ENCODE measurements at regions not wholly inside any gene's neighbourhood (a gene's known extent, or its start where the extent isn't known, plus 50 kb on each side); places are given as distances from the start of the nearest gene placed in this dataset.

GRCh38 chr4:162510115-162510514 is 346.3 kb upstream of the FSTL5 start:
- no peaks in the 10 kb centered on the region for H3K27me3 Mint-ChIP-seq (ENCODE audit: low read depth, poor library complexity)
- TF ChIP-seq CTCF (IDR thresholded peaks at IDR 0.05) = no peak
- no peak overlapping the region for H3K4me3 Mint-ChIP-seq
- no peak for DNase-seq
- no peaks in the 10 kb centered on the region for H3K9me3 Mint-ChIP-seq
- no peaks in the 10 kb centered on the region for H3K36me3 Mint-ChIP-seq (ENCODE audit: low read depth)
- H3K27ac Mint-ChIP-seq = no peak overlapping the region
- no peaks in the 10 kb centered on the region for H3K4me1 Mint-ChIP-seq

DNA sequence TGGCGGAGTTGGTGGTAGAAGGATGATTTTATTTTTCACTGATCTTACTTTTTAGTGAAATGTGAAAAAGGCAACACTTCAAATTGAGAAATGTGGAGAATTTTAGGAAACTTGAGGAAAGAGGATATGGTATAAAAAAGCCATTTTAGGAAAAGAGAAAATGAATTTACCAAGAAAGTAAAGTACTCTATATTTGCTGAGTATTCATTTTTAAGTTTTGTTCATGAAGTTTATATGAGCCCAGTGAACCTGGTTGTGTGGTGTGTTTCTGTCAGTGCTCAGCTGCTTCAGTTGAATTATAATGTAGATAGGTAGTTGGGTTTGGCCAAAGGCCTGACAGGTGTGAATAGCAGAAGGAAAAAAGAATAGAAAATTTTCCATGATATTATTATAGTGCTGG is 345.5 kb upstream of the FSTL5 start:
- Mint-ChIP-seq H3K9me3 (no peaks in the 10 kb centered on the region), H3K36me3 (ENCODE audit: low read depth) (no peaks in the 10 kb centered on the region), H3K4me1 (no peaks in the 10 kb centered on the region), H3K27ac (no peak overlapping the region), H3K27me3 (ENCODE audit: low read depth, poor library complexity) (no peaks in the 10 kb centered on the region), H3K4me3 (no peak overlapping the region)
- DNase-seq = no peak
- TF ChIP-seq CTCF (IDR thresholded peaks at IDR 0.05) = no peak

- no peak overlapping the region for H3K4me3 Mint-ChIP-seq
- no peak for TF ChIP-seq CTCF (IDR thresholded peaks at IDR 0.05)
- no peak for DNase-seq
- no peak overlapping the region for H3K27ac Mint-ChIP-seq
- no peaks in the 10 kb centered on the region for H3K36me3 Mint-ChIP-seq (ENCODE audit: low read depth)
- H3K9me3 Mint-ChIP-seq = no peaks in the 10 kb centered on the region
- no peaks in the 10 kb centered on the region for H3K4me1 Mint-ChIP-seq
- H3K27me3 Mint-ChIP-seq (ENCODE audit: low read depth, poor library complexity) = no peaks in the 10 kb centered on the region
Measured at GRCh38 chr4:162506253-162506652, 342.5 kb upstream of the FSTL5 start.

- Mint-ChIP-seq H3K4me1 (no peaks in the 10 kb centered on the region), H3K27ac (no peak overlapping the region), H3K9me3 (no peaks in the 10 kb centered on the region), H3K27me3 (ENCODE audit: low read depth, poor library complexity) (no peaks in the 10 kb centered on the region), H3K4me3 (no peak overlapping the region), H3K36me3 (ENCODE audit: low read depth) (no peaks in the 10 kb centered on the region)
- no peak for DNase-seq
- no peak for TF ChIP-seq CTCF (IDR thresholded peaks at IDR 0.05)
Measured at GRCh38 chr4:162503868-162504267, 340.1 kb upstream of the FSTL5 start.

- no peaks in the 10 kb centered on the region for H3K27me3 Mint-ChIP-seq (ENCODE audit: low read depth, poor library complexity)
- no peak for TF ChIP-seq CTCF (IDR thresholded peaks at IDR 0.05)
- H3K9me3 Mint-ChIP-seq = no peaks in the 10 kb centered on the region
- DNase-seq = no peak
- H3K36me3 Mint-ChIP-seq (ENCODE audit: low read depth) = no peaks in the 10 kb centered on the region
- no peaks in the 10 kb centered on the region for H3K4me1 Mint-ChIP-seq
- no peak overlapping the region for H3K4me3 Mint-ChIP-seq
- no peak overlapping the region for H3K27ac Mint-ChIP-seq
Measured at GRCh38 chr4:162502109-162502508, 338.3 kb upstream of the FSTL5 start.

GRCh38 chr4:162499478-162499877 is 335.7 kb upstream of the FSTL5 start:
- DNase-seq = no peak
- Mint-ChIP-seq H3K4me1 (peaks cover 5% of the 10 kb centered on the region), H3K9me3 (no peaks in the 10 kb centered on the region), H3K27me3 (ENCODE audit: low read depth, poor library complexity) (no peaks in the 10 kb centered on the region), H3K4me3 (no peak overlapping the region), H3K36me3 (ENCODE audit: low read depth) (no peaks in the 10 kb centered on the region), H3K27ac (no peak overlapping the region)
- no peak for TF ChIP-seq CTCF (IDR thresholded peaks at IDR 0.05)

Measured in nephron progenitor cell (in vitro differentiated cells).